K562 (cell line): ENCODE measurements at regions not wholly inside any gene's neighbourhood (a gene's known extent, or its start where the extent isn't known, plus 50 kb on each side); places are given as distances from the start of the nearest gene placed in this dataset.

Source experiments
- ATAC-seq: fragments of 200-7000 bp; cut with Tn5 transposase; 3 replicates; pipeline ENCODE4 v1.9.1; 2020; ENCODE audit warnings: moderate library complexity
- BruUV-seq: library from RNA; stranded (reverse); fragments of 400-500 nt; replicated peaks from 2 replicates; lab custom pipeline; 2021; lab: Mats Ljungman, UMichigan
- CTCF ChIA-PET: fragments of 300-600 bp; formaldehyde crosslinking; extraction: SDS; loops from one replicate; lab custom pipeline; 2021; ENCODE audit warnings: low intra/inter-chr PET ratio; lab: Yijun Ruan, JAX
- POLR2A ChIA-PET: fragments of 300-600, 350-650 bp; sonication (Branson Sonifier 250); formaldehyde crosslinking; extraction: SDS; loops from one replicate; lab custom pipeline; 2021; ENCODE audit warnings: antibody characterized with exemption, inconsistent platforms; lab: Yijun Ruan, JAX
- DNase-seq, 4 experiments: peaks; one replicate each; pipeline versions ENCODE4 v3.0.0 to v3.0.0-alpha.2; 2011 to 2018; ENCODE audit warnings: low spot score in 3 of 4, mixed read lengths in 3 of 4; ENCODE audit errors: extremely low read depth in 1 of 4
- FAIRE-seq: peaks from 2 replicates; lab custom pipeline; 2011; peaks lifted over from hg19 to GRCh38; lab: Jason Lieb, UNC
- H2AFZ ChIP-seq: 2 replicates; pipeline ENCODE4 v1.6.0; 2011; ENCODE audit warnings: low read depth, low read length, control low read depth, inconsistent platforms
- H3K27ac ChIP-seq: fragments of 200-600 bp; 3 replicates; pipeline ENCODE4 v1.8.0; 2011; ENCODE audit warnings: low read depth, mild to moderate bottlenecking, control low read depth, inconsistent platforms, low read length, moderate library complexity, mixed read lengths; ENCODE audit errors: extremely low read depth
- H3K27me3 ChIP-seq, 2 experiments: fragments of 300-600 bp in 1 of 2; 2 replicates in 1 of 2; 3 replicates in 1 of 2; pipeline versions ENCODE4 v1.6.0 to v1.8.0; 2011; ENCODE audit warnings: inconsistent platforms in 2 of 2, low read length in 2 of 2, mild to moderate bottlenecking in 1 of 2, mixed read lengths in 1 of 2, moderate library complexity in 1 of 2; ENCODE audit not compliant: control insufficient read depth in 2 of 2, insufficient read depth in 2 of 2
- H3K36me3 ChIP-seq: fragments of 300-600 bp; 3 replicates; pipeline ENCODE4 v1.8.0; 2011; ENCODE audit warnings: mild to moderate bottlenecking, low read length, inconsistent platforms; ENCODE audit not compliant: control insufficient read depth, insufficient read depth
- H3K4me1 ChIP-seq, 2 experiments: fragments of 200-600 bp in 1 of 2; replicated peaks in 1 of 2; 2 replicates in 1 of 2; 3 replicates in 1 of 2; pipeline versions ENCODE4 v1.5.1 to v1.8.0; 2011; ENCODE audit warnings: inconsistent platforms in 2 of 2, low read length in 2 of 2, mild to moderate bottlenecking in 1 of 2, mixed read lengths in 1 of 2, moderate library complexity in 1 of 2; ENCODE audit not compliant: control insufficient read depth in 2 of 2, insufficient read depth in 2 of 2
- H3K4me2 ChIP-seq: 2 replicates; pipeline ENCODE4 v1.6.1; 2011; ENCODE audit warnings: low read length, control low read depth, inconsistent platforms, mixed read lengths; ENCODE audit not compliant: insufficient read depth
- H3K4me3 ChIP-seq: fragments of 200-600 bp; sonication (generic), shearing (Covaris generic); 2 replicates; pipeline ENCODE4 v1.5.1; 2016; ENCODE audit warnings: control low read depth, inconsistent platforms
- H3K79me2 ChIP-seq: fragments of 200-600 bp; 3 replicates; pipeline ENCODE4 v1.8.0; 2011; ENCODE audit warnings: low read length, inconsistent platforms; ENCODE audit not compliant: control insufficient read depth, insufficient read depth
- H3K9ac ChIP-seq, 2 experiments: 2 replicates each; pipeline versions ENCODE4 v1.6.0 to v1.6.1; 2011; ENCODE audit warnings: low read depth in 2 of 2, low read length in 2 of 2, control low read depth in 1 of 2, inconsistent platforms in 1 of 2, mild to moderate bottlenecking in 1 of 2, mixed read lengths in 1 of 2; ENCODE audit not compliant: insufficient read depth in 1 of 2
- H3K9me1 ChIP-seq: one replicate; pipeline ENCODE4 v1.6.0; 2011; ENCODE audit warnings: inconsistent platforms, mild to moderate bottlenecking, low read length, moderate library complexity; ENCODE audit not compliant: control insufficient read depth, insufficient read depth
- H3K9me3 ChIP-seq: replicated peaks from 2 replicates; pipeline ENCODE4 v1.5.1; 2011; ENCODE audit warnings: low read depth, low read length, inconsistent platforms; ENCODE audit not compliant: control insufficient read depth, insufficient read depth
- H4K20me1 ChIP-seq: replicated peaks from 2 replicates; pipeline ENCODE4 v1.6.1; 2011; ENCODE audit warnings: low read length, inconsistent platforms, mixed read lengths; ENCODE audit not compliant: control insufficient read depth, insufficient read depth
- ARNT ChIP-seq, 2 experiments: fragments of 450-650 bp; IDR thresholded peaks; 2 replicates each; pipeline ENCODE4 v1.6.1; 2016; ENCODE audit warnings: mild to moderate bottlenecking in 1 of 2
- BCOR ChIP-seq: fragments of 450-650 bp; IDR thresholded peaks from 2 replicates; pipeline ENCODE4 v1.6.1; 2016
- CEBPB ChIP-seq: fragments of 450-650 bp; IDR thresholded peaks from 2 replicates; pipeline ENCODE4 v1.6.1; 2016; ENCODE audit warnings: missing genetic modification characterization, missing compliant biosample characterization
- DDX20 ChIP-seq: fragments of 450-650 bp; IDR thresholded peaks from 2 replicates; pipeline ENCODE4 v1.6.1; 2016; ENCODE audit warnings: missing genetic modification characterization, low read depth, mild to moderate bottlenecking, missing compliant biosample characterization, moderate library complexity
- EHMT2 ChIP-seq: fragments of 450-650 bp; IDR thresholded peaks from 2 replicates; pipeline ENCODE4 v1.6.1; 2018; ENCODE audit warnings: antibody characterized with exemption
- FOS ChIP-seq: IDR thresholded peaks from 3 replicates; pipeline ENCODE4 v1.6.1; 2011; ENCODE audit not compliant: insufficient read length; ENCODE audit errors: extremely low read depth
- MIER1 ChIP-seq: fragments of 450-650 bp; IDR thresholded peaks from 2 replicates; pipeline ENCODE4 v1.6.1; 2016; ENCODE audit warnings: antibody characterized with exemption, mild to moderate bottlenecking, low read depth
- NCOA2 ChIP-seq, 2 experiments: fragments of 450-650 bp; IDR thresholded peaks; 2 replicates each; pipeline ENCODE4 v1.6.1; 2018; ENCODE audit warnings: mild to moderate bottlenecking in 2 of 2, moderate library complexity in 1 of 2; ENCODE audit not compliant: partially characterized antibody in 2 of 2
- NCOA6 ChIP-seq: fragments of 450-650 bp; IDR thresholded peaks from 2 replicates; pipeline ENCODE4 v1.6.1; 2017; ENCODE audit warnings: mild to moderate bottlenecking
- NR1H2 ChIP-seq: sonication (generic); formaldehyde crosslinking; IDR thresholded peaks from 2 replicates; pipeline ENCODE4 v1.4.0; 2020; ENCODE audit warnings: mild to moderate bottlenecking, missing genetic modification reagents
- PATZ1 ChIP-seq: fragments of 250-450 bp; sonication (Bioruptor Pico); IDR thresholded peaks from 2 replicates; pipeline ENCODE4 v1.5.0; 2020; ENCODE audit warnings: mild to moderate bottlenecking, borderline replicate concordance
- PTBP1 ChIP-seq: fragments of 200-400 bp; formaldehyde crosslinking; IDR thresholded peaks from 2 replicates; pipeline ENCODE4 v1.6.1; 2017; ENCODE audit warnings: low read depth, low read length
- SMAD3 ChIP-seq: fragments of 450-650 bp; formaldehyde crosslinking; conservative IDR thresholded peaks from 2 replicates; pipeline ENCODE4 v1.4.0; 2020; ENCODE audit warnings: mild to moderate bottlenecking
- TAF7 ChIP-seq: fragments of 450-650 bp; IDR thresholded peaks from 2 replicates; pipeline ENCODE4 v1.6.1; 2016; ENCODE audit warnings: missing genetic modification characterization, missing compliant biosample characterization
- ZNF347 ChIP-seq: fragments of 450-650 bp; formaldehyde crosslinking; IDR thresholded peaks from 2 replicates; pipeline ENCODE4 v1.4.0; 2020; ENCODE audit warnings: low read depth, mild to moderate bottlenecking, moderate library complexity
- ZNF586 ChIP-seq: fragments of 450-650 bp; formaldehyde crosslinking; conservative IDR thresholded peaks from 2 replicates; pipeline ENCODE4 v1.4.0; 2020; ENCODE audit warnings: mild to moderate bottlenecking, moderate library complexity
- ZNF699 ChIP-seq: fragments of 250-450 bp; sonication (Bioruptor Pico); IDR thresholded peaks from 2 replicates; pipeline ENCODE4 v1.8.0; 2021; ENCODE audit warnings: mild to moderate bottlenecking, moderate library complexity; ENCODE audit not compliant: insufficient replicate concordance
- WGBS: fragments of 100-300 bp; shearing (Covaris generic); methylation state at CpG from one replicate; pipeline ENCODE4 v1.1.6; 2016; ENCODE audit warnings: low coverage, mixed read lengths; ENCODE audit not compliant: insufficient coverage; ENCODE audit errors: missing lambda C conversion rate; 5-methylcytosine and 5-hydroxymethylcytosine counted together
- in situ Hi-C: fragments of 300-500 bp; cut with MboI; formaldehyde crosslinking; loops from 4 replicates; pipeline ENCODE4 v1.15.0; 2018; ENCODE audit warnings: inconsistent platforms, mixed read lengths
- intact Hi-C: fragments of 100-400 bp; cut with micrococcal nuclease; formaldehyde crosslinking; loops from 2 replicates; pipeline ENCODE4 v1.14.2; 2022
- TF ChIP-seq, protein P1 (sequence below): IDR thresholded peaks from 2 replicates; pipeline ENCODE4 v1.6.1; 2011; ENCODE audit not compliant: insufficient read length; ENCODE audit errors: extremely low read depth

DNA sequence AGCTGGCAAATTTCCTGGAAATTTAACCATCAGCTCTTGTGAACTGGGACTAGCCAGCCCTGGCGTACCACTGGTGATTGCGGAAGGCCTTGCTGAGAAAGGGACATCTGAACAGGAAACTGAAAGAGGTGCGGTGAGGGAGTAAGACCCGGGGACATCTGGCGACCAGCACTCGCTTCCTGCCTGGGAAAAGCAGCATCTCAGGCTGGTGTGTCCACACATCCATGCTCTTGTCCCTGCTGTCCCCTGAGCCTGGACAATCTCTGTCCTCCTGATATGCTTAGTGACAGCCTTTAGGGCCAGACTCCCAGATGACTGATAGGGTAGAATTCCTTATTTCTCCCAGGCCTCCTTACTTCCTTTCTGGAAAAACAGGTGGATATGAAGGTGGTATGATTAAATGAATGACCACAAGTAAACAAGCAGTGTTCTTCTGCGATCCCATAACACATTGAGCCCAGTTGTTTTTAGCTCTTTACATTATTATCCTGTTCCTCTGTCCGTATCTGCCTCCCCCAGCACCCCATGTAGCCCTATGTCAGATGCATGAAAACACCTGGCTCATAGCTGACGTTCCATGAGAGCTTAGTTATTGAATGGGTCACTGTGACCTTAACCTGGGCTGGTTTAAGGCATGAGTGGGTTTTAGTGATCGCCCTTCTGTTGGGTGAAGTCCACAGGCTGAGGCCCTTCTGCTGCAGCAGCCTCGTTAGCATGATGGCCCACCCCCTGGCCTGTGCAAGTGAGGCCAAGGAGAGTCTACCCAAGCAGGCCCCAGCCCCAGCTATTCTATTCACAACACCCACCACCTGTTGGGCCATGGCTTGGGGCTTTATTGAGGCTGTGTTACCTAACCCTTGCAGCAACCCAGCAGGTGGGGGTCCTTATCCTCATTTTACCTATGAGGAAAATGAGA, 76.1 kb upstream of the GADD45A start (continued):
- no peak for TF ChIP-seq PATZ1

DNA sequence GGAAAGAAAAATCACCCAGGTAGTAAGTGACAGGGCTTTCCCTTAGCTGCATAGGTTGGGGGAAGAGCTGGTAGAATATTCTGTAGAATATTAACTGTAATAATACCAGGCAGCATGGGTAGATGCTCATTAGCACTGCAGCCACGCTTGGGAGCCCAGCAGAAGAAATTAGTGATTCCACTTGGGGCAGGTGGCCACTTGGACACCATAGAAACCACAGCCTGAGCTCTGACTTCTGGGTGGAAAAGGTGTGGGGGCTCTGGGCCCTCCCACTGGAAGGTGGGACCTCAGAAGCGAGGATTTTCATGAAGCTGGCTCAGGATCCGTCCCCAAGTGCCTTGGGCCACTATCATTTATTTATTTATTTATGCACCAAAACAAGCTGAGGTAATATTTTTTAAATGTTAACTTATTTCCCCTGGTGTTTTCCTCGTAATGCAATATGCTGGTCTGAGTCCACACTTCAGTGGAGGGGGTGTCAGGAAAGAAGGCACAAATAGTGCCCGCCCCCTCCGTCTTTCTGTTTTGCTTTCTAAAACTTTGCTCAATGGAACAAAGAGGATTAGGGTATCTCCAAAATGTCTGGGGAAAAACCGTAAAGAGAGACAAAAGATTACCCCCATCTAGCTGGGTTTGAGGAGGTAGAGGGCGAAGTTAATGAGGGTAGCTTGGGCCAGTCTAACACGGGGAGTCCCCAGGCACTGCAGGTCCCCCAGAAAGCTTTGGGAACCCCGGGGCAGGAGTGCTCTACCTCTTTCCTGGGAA, 75.2 kb upstream of the GADD45A start:
- Histone ChIP-seq H3K4me2 (no peak overlapping the region), H3K9me3 (no peaks in the 10 kb centered on the region), H3K27me3 (no peaks in the 10 kb centered on the region; a peak in 1 of 5 replicates), H3K79me2 (no peaks in the 10 kb centered on the region), H3K36me3 (no peaks in the 10 kb centered on the region), H3K9ac (no peak overlapping the region), H3K27ac (no peak overlapping the region), H2AFZ (no peak overlapping the region), H3K9me1 (no peaks in the 10 kb centered on the region), H3K4me3 (no peak overlapping the region), H3K4me1 (no peaks in the 10 kb centered on the region), H4K20me1 (no peaks in the 10 kb centered on the region)
- WGBS = 46% methylated on average over 10 of the region's 10 CpGs
- in situ Hi-C loops (no loop called here), intact Hi-C loops (no loop called here)
- DNase-seq (no peak), ATAC-seq (no peak), FAIRE-seq (no peak)
- no TSS peak for BruUV-seq
- POLR2A ChIA-PET = interaction anchor here (0.6 to 2.3 kb wide), 3 partner anchors 13 to 20 kb away, joined by 3 to 10 read pairs (median 3); no protein-coding TSS in a partner anchor
- CTCF ChIA-PET = no interaction called here
- TF ChIP-seq BCOR (no peak), NR1H2 (no peak), NCOA6 (no peak), SMAD3 (CRISPR knock-in tag) (no peak), FOS (no peak), EHMT2 (no peak), ZNF699 (CRISPR knock-in tag) (no peak), MIER1 (no peak), NCOA2 (IDR thresholded peaks at IDR 0.05; ENCODE audit: partially characterized antibody in 2 of 2) (no peak), CEBPB (tag) (no peak), ZNF347 (CRISPR knock-in tag) (no peak), ZNF586 (CRISPR knock-in tag) (no peak), ARNT (IDR thresholded peaks at IDR 0.05) (no peak), TAF7 (tag) (no peak), DDX20 (tag) (no peak), PTBP1 (no peak)
- TF ChIP-seq, protein P1, sequence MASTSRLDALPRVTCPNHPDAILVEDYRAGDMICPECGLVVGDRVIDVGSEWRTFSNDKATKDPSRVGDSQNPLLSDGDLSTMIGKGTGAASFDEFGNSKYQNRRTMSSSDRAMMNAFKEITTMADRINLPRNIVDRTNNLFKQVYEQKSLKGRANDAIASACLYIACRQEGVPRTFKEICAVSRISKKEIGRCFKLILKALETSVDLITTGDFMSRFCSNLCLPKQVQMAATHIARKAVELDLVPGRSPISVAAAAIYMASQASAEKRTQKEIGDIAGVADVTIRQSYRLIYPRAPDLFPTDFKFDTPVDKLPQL = no peak
